ENCODE measurements at regions not wholly inside any gene's neighbourhood (a gene's known extent, or its start where the extent isn't known, plus 50 kb on each side); places are given as distances from the start of the nearest gene placed in this dataset.

DNA sequence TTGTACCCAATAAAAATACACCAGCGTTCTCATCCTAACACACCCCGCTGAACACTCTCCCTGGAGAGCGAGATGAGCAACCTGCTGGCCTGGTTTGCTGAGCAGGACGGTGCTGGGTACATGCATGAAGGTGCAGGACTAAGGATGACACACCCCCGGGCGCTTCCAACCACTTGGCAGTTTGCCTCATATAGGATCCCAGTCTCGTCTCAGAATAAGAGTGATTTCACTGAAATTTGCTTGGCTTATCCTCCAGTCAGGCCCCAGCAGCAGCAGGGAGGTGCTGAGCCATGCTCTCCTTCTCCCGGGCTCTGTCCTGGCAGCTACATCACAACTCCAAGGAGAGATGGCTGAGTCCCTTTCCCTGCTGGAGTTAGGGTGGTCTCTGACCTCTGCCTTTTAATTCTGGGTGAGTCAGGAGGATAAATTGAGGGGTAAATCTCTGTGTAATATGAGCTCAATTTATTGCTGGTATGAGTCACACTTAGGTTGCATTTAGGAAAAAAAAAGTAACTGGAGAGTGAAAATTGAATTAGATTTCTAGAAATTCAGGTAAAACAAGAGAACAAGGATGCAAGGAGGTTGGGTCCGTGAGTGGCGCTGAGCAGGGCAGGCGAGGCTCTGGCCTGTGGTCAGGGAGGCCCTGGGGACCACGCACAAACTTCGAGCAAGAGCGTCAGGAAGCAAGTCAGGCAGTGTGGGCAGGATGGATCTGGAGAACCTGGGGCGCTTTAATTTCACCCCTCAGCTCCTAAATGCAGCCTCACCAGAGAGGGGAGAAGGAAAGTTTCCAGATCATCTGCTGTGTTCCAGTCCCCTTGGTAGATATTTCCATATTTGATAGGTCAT is 974.0 kb downstream of the TBC1D22A start:
- TF ChIP-seq, protein P1, sequence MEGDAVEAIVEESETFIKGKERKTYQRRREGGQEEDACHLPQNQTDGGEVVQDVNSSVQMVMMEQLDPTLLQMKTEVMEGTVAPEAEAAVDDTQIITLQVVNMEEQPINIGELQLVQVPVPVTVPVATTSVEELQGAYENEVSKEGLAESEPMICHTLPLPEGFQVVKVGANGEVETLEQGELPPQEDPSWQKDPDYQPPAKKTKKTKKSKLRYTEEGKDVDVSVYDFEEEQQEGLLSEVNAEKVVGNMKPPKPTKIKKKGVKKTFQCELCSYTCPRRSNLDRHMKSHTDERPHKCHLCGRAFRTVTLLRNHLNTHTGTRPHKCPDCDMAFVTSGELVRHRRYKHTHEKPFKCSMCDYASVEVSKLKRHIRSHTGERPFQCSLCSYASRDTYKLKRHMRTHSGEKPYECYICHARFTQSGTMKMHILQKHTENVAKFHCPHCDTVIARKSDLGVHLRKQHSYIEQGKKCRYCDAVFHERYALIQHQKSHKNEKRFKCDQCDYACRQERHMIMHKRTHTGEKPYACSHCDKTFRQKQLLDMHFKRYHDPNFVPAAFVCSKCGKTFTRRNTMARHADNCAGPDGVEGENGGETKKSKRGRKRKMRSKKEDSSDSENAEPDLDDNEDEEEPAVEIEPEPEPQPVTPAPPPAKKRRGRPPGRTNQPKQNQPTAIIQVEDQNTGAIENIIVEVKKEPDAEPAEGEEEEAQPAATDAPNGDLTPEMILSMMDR (IDR thresholded peaks at IDR 0.05), result no peak
- TF ChIP-seq EP300 (IDR thresholded peaks at IDR 0.05), result no peak
- no peak for TF ChIP-seq POLR2A (IDR thresholded peaks at IDR 0.05)

Data from tibial nerve (tissue), 4 donors.